GM19468 (cell line): ENCODE measurements at regions not wholly inside any gene's neighbourhood (a gene's known extent, or its start where the extent isn't known, plus 50 kb on each side); places are given as distances from the start of the nearest gene placed in this dataset.
A peak's percentile ranks its signal among the peaks of the same experiment; 100 is the strongest.

Experiments
- ATAC-seq: cut with Tn5 transposase; IDR thresholded peaks from one replicate; pipeline ENCODE4 v1.9.1; 2021; ENCODE audit warnings: mild to moderate bottlenecking, moderate library complexity, moderate number of reproducible peaks; ENCODE audit not compliant: unreplicated experiment; ENCODE audit errors: extremely low read depth

- no peak for ATAC-seq
Observed at GRCh38 chr1:83691953-83692500, 306.9 kb downstream of the TTLL7 start.

- no peak for ATAC-seq
Observed at GRCh38 chr1:83689921-83690868, 308.7 kb downstream of the TTLL7 start.

GRCh38 chr1:83682132-83682531 is 316.8 kb downstream of the TTLL7 start:
- ATAC-seq: no peak

DNA sequence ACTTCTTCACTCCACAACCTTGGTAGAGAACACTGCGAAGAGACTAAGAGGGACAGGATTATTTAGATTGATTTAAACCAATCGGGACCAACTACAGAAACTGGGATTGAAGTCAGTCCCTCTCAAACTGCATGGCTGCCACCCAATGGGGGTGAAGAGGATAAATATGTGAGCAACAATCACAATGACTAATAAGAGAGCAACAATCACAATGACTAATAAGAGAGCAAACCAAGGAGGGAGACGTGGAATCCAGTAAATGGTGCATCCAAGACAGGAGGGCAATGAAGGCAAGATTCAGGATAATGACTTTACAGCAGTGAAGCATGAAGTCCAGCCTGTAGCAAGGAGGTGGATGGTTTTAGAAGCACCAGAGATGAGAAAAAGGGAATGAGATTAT is 322.8 kb downstream of the TTLL7 start:
- no peak for ATAC-seq

DNA sequence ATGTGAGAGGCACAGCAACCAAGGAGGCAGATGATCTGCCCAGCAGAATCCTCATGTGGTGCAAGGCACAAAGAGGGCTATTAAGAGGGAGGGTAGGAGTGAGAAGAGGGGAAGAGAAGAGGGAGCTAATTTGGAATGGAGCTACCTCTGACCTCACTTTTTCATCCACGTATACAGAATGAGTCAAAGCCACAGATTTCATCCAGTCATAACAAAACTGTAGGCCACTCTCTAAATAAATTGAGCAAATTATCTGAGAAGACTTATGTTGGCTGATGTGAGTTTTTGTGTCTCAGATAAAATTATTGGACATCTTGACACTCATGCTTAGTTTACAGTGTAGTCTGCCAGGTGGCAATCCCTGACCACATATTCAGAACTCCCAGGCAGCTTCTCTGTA is 325.6 kb downstream of the TTLL7 start:
- no peak for ATAC-seq

DNA sequence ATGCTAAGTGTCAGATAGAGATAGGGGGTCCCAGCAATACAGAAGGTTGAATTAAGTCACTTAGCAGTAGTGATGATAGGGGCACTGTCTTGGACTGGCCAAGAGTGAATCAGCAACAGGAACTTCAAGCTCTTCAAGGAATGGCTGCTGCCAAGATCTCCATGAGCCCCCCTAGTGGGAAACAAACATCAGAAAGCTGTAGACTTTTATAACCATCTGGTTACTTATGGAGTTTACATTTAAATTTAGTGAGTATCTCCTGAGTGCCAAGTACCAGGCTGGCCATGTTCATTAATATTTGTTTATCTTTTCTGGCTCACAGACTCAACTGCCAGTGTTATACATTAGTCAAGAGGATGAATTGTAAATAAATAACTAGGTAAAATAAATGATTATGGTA is 327.3 kb downstream of the TTLL7 start:
- no peak for ATAC-seq

DNA sequence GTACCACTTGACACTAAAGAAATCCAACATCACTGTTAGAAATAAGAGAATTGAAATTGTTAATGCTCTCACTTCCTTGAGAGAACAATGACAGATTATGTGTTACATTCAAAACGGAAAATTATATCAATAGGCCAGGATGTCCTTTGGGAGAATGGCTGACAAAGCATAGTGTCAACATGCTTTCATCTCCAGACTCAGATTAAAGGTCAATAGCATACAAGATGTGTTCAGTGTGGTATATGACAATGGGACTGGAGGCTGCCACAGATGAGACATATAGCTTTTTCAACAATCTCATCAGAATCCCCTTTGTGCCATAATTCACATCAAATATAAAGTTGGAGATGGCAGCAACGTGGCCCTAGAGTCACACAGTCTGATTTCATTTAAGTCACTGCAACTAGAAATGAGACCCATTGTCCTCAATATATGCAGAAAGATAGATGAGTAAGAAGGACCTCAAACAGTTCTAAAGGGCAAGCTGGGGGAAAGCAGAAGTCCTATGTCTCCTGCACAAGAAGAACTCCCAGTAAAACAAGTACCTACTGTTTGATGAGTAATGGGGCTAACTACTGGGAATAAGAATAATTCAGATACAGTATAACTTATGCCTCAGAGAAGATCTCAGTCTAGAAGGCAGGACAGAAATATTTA is 327.9 kb downstream of the TTLL7 start:
- no peak for ATAC-seq

GRCh38 chr1:83641796-83642443 is 357.0 kb downstream of the TTLL7 start:
- no peak for ATAC-seq

- no peak for ATAC-seq
Observed at GRCh38 chr1:83641206-83641658, 357.7 kb downstream of the TTLL7 start.

DNA sequence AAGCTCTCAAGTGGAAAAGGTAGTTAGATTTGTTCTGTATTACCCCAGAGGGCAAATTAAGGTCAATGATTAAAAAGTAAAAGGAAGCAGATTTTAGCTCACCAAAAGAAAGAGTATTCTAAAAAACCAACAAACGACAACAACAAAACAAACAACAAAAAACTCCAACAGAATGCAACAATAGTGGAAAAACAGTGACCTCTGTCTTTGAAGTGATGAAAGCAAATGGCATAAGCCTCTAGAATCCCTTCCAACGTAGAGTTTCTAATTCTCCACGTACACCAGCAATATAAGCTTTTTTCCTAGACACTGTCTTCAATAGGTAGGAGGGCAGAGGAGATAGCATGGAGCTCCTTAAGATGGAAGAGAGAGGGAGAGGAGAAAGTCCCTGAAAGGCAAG is 359.1 kb downstream of the TTLL7 start:
- no peak for ATAC-seq

DNA sequence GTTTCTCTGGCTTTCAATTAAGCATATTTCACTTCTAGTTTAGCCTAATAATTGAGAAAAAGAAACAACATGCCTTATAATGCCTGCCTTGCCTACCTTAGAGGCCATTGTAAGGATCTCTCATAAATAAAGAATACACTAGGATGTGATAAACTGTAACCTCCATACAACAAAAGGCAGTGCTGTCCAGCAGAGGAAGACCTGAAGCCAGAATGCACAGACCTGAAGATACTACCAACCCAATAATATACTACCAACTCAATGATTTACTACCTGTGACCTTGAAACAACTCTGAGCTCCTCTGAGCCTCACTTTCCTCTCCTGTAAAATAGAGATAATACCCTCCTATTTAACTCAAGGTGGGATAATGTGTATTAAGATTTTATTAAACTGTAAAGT is 361.3 kb downstream of the TTLL7 start:
- ATAC-seq: no peak

- no peak for ATAC-seq
Observed at GRCh38 chr1:83637009-83637408, 361.9 kb downstream of the TTLL7 start.

DNA sequence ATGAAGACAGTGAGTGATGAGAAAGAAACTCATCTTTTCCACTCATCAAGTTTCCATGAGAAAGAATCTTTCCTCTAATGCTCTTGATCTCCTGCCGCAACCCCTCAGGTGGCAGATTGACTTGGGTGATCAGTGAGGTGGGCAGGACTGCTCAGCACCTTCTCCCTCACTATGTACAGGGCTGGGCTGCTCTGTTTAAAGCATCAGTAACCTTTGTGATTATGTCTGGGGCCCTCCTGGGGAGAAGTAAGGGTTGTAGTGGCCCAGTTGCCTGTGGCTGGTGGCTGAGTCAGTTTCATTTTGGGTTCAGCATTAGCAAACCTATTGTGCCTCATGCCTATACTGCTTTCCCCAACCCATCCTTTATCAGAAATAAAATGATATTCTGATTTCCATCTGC is 366.0 kb downstream of the TTLL7 start:
- no peak for ATAC-seq

DNA sequence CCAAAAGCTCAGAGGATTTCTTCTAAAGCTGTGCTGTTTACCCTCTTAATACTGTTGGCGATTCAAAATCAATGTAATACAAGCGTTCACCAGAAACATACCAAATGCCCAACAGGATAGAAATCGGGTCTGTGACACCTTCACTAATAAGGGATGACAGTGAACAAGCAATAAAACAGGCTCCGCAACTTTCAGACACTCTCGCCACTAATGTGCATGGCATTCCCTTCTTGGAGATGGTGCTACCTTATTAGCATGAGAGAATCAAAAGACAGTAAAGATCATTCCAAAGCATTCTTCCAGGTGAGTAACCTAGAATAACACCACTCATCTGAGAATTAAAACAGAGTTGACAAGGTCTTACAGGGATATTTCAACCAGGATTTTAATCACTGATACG is 367.1 kb downstream of the TTLL7 start:
- no peak for ATAC-seq

DNA sequence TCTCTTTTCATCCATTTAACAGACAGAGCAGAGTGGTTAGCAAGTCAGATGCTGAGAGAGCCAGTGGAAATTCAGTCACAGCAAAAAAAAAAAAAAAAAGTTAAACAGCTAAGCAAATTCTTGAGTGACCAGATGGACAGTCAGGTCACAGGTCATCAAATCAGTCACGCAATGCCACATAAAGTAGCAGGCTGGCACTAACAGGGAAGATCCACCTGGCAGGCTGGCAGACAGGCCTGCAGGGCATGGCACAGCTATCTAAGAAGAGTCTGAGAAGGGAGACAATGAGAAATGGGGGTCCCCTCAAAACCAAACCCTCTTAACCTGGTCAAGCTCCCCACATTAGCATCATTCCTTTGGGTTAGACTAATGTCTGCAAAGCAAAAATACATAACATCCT is 371.9 kb downstream of the TTLL7 start:
- ATAC-seq: no peak

GRCh38 chr1:83626603-83627002 is 372.3 kb downstream of the TTLL7 start:
- peak; percentile 60 for ATAC-seq

DNA sequence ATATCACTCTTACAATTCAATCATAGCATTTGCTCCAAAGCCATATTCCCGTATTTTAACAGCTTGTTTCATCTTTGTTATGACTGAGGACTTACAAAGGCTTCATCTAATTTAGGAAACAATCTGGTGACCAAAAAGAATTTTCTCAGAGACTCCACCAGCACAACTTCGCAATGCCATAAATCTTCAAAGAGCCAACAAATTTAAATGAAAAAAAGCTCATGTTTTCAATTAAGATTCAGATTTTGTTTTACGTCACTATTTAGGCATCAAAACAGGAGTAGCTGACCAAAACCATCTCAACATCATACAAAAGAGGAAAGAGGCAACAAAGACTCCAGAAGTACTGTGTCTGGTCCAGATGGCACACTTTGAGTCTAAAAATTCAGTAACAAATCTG is 373.3 kb downstream of the TTLL7 start:
- no peak for ATAC-seq

- no peak for ATAC-seq
Observed at GRCh38 chr1:83620016-83620415, 378.9 kb downstream of the TTLL7 start.

DNA sequence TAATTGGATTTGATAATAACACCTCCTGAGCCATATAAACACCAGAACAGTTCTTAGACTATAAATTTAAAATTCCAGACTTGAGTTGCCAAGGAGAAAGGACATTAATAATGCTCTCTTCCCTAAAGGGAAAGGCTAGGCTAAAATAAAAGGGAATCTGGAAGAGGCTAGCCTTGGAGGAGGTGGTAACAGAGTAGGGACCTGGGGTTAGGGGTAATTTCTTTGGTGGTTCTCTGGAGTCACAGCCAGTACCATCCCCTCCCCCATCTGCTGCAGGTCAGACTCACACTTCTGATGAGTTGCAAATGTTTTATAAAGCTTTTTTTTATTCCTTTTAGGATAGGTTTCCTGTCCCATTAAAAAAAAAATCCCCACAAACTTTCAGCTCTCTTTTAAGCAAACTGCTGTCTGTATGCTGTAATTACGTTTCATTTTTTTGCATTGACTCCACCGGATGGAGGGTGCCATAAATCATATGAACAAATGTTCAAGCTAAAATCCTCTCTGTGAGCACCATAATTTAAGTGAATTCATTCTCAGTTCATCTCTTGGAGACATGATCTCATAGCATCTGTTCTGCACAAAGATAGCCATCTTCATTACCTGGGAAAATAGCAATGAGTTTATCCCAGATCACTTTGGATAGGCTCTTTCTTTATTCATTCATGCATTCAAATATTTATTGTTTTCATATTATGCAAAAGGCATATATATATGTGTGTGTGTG is 379.6 kb downstream of the TTLL7 start:
- no peak for ATAC-seq

- ATAC-seq: no peak
Observed at GRCh38 chr1:83617883-83618282, 381.0 kb downstream of the TTLL7 start.
